Astrocyte (in vitro differentiated cells and primary cell): ENCODE measurements at regions not wholly inside any gene's neighbourhood (a gene's known extent, or its start where the extent isn't known, plus 50 kb on each side); places are given as distances from the start of the nearest gene placed in this dataset.

Experiments
- DNase-seq: peaks from one replicate; pipeline ENCODE4 v3.0.0-alpha.2; 2010; ENCODE audit warnings: low read depth
- FAIRE-seq: peaks from 2 replicates; lab custom pipeline; 2011; peaks lifted over from hg19 to GRCh38; lab: Jason Lieb, UNC
- H2AFZ ChIP-seq: 2 replicates; pipeline ENCODE4 v1.6.0; 2012; ENCODE audit warnings: low read depth, low read length, inconsistent platforms
- H3K27ac ChIP-seq: 2 replicates; pipeline ENCODE4 v1.5.1; 2011; ENCODE audit warnings: low read depth, low read length, inconsistent platforms
- H3K27me3 ChIP-seq: 2 replicates; pipeline ENCODE4 v1.6.0; 2011; ENCODE audit warnings: low read length, inconsistent platforms; ENCODE audit not compliant: insufficient read depth
- H3K36me3 ChIP-seq: 2 replicates; pipeline ENCODE4 v1.5.1; 2011; ENCODE audit warnings: low read length, inconsistent platforms; ENCODE audit not compliant: insufficient read depth
- H3K4me1 ChIP-seq: 2 replicates; pipeline ENCODE4 v1.5.1; 2011; ENCODE audit warnings: low read length, inconsistent platforms; ENCODE audit not compliant: insufficient read depth
- H3K4me2 ChIP-seq: 2 replicates; pipeline ENCODE4 v1.6.0; 2012; ENCODE audit warnings: low read length, inconsistent platforms
- H3K4me3 ChIP-seq: 2 replicates; pipeline ENCODE4 v1.5.1; 2011; ENCODE audit warnings: low read depth, mild to moderate bottlenecking, low read length, inconsistent platforms; ENCODE audit not compliant: insufficient read depth
- H3K79me2 ChIP-seq: 2 replicates; pipeline ENCODE4 v1.6.0; 2012; ENCODE audit warnings: mild to moderate bottlenecking, low read length, inconsistent platforms; ENCODE audit not compliant: insufficient read depth
- H3K9ac ChIP-seq: 2 replicates; pipeline ENCODE4 v1.6.0; 2012; ENCODE audit warnings: mild to moderate bottlenecking, low read length, inconsistent platforms
- H3K9me3 ChIP-seq: 2 replicates; pipeline ENCODE4 v1.5.1; 2012; ENCODE audit warnings: low read depth, mild to moderate bottlenecking, low read length, inconsistent platforms; ENCODE audit not compliant: insufficient read depth
- H4K20me1 ChIP-seq: 2 replicates; pipeline ENCODE4 v1.6.0; 2012; ENCODE audit warnings: low read length, inconsistent platforms; ENCODE audit not compliant: insufficient read depth
- H3K27ac Mint-ChIP-seq: one replicate; pipeline ENCODE4 v1.8.0; 2021; ENCODE audit warnings: mild to moderate bottlenecking, mixed read lengths; ENCODE audit not compliant: unreplicated experiment
- H3K27me3 Mint-ChIP-seq: one replicate; pipeline ENCODE4 v1.8.0; 2021; ENCODE audit warnings: low read depth, mixed read lengths; ENCODE audit not compliant: unreplicated experiment
- H3K36me3 Mint-ChIP-seq: one replicate; pipeline ENCODE4 v1.8.0; 2021; ENCODE audit warnings: low read depth, mixed read lengths; ENCODE audit not compliant: unreplicated experiment
- H3K4me1 Mint-ChIP-seq: one replicate; pipeline ENCODE4 v1.8.0; 2021; ENCODE audit warnings: low read depth, mixed read lengths; ENCODE audit not compliant: unreplicated experiment
- H3K4me3 Mint-ChIP-seq: one replicate; pipeline ENCODE4 v1.8.0; 2021; ENCODE audit warnings: mild to moderate bottlenecking, moderate library complexity, mixed read lengths; ENCODE audit not compliant: unreplicated experiment
- H3K9me3 Mint-ChIP-seq: one replicate; pipeline ENCODE4 v1.8.0; 2021; ENCODE audit warnings: mild to moderate bottlenecking, mixed read lengths; ENCODE audit not compliant: unreplicated experiment
- EZH2 ChIP-seq: IDR thresholded peaks from 2 replicates; pipeline ENCODE4 v1.6.1; 2012; ENCODE audit warnings: mild to moderate bottlenecking, low read length, inconsistent platforms; ENCODE audit not compliant: insufficient read depth
- TF ChIP-seq, protein P1 (sequence below): IDR thresholded peaks from 2 replicates; pipeline ENCODE4 v1.5.1; 2011; ENCODE audit warnings: low read depth, mild to moderate bottlenecking, inconsistent platforms, low read length, moderate library complexity; ENCODE audit not compliant: insufficient read depth

DNA sequence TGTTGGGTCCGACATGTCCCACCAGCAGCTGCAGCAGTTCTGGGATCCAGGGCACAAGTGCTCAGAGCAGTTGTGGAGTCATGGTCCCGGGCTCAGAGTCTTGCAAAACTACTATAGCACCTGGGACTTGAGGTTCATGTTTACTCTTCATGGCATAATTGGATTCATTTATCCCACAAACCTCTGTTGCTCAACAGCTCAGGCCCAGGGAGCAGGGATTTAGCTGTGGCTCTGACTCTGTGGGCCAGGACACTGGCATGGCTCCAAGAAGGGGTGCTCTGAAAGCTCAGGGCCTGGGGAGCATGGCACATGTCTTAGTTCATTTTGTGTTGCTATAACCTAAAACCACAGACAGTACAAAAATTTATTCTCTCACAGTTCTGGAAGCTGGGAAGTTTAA lies 626.7 kb upstream of the ADGRL2 start:
- peaks cover 11% of the 10 kb centered on the region for H3K9me3 Mint-ChIP-seq
- H3K36me3 ChIP-seq, result no peaks in the 10 kb centered on the region
- no peak overlapping the region for H3K9ac ChIP-seq
- DNase-seq, result peak; percentile 7
- H3K27me3 Mint-ChIP-seq, result no peaks in the 10 kb centered on the region
- no peak for FAIRE-seq
- no peaks in the 10 kb centered on the region for H4K20me1 ChIP-seq
- H3K4me1 ChIP-seq, result peaks cover 12% of the 10 kb centered on the region
- H3K4me2 ChIP-seq, result no peak overlapping the region
- H3K4me3 ChIP-seq, result no peak overlapping the region
- no peak overlapping the region for H3K27ac Mint-ChIP-seq
- H3K4me1 Mint-ChIP-seq, result peaks cover 6% of the 10 kb centered on the region
- H3K36me3 Mint-ChIP-seq, result no peaks in the 10 kb centered on the region
- H3K4me3 Mint-ChIP-seq, result no peak overlapping the region
- H3K27ac ChIP-seq, result peak overlapping the region; percentile 15
- no peak overlapping the region for H2AFZ ChIP-seq
- H3K9me3 ChIP-seq, result peaks cover 6% of the 10 kb centered on the region
- TF ChIP-seq EZH2, result no peak
- TF ChIP-seq, protein P1, sequence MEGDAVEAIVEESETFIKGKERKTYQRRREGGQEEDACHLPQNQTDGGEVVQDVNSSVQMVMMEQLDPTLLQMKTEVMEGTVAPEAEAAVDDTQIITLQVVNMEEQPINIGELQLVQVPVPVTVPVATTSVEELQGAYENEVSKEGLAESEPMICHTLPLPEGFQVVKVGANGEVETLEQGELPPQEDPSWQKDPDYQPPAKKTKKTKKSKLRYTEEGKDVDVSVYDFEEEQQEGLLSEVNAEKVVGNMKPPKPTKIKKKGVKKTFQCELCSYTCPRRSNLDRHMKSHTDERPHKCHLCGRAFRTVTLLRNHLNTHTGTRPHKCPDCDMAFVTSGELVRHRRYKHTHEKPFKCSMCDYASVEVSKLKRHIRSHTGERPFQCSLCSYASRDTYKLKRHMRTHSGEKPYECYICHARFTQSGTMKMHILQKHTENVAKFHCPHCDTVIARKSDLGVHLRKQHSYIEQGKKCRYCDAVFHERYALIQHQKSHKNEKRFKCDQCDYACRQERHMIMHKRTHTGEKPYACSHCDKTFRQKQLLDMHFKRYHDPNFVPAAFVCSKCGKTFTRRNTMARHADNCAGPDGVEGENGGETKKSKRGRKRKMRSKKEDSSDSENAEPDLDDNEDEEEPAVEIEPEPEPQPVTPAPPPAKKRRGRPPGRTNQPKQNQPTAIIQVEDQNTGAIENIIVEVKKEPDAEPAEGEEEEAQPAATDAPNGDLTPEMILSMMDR, result no peak
- no peaks in the 10 kb centered on the region for H3K79me2 ChIP-seq
- no peaks in the 10 kb centered on the region for H3K27me3 ChIP-seq

DNA sequence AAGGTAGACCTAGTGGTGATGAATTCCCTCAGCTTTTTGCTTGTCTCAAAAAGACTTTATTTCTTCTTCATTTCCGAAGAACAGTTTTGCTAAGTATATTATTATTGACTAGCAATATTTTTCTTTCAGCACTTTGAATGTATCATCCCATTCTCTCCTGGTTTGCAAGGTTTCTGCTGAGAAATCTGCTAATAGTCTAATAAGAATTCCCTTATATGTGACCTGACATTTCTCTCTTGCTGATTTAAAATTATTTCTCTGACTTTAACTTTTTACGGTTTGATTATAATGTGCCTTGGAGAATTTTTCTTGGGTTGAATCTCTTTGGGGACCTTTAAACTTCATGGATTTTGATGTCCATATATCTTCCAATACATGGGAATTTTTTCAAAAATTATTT lies 628.3 kb upstream of the ADGRL2 start:
- no peaks in the 10 kb centered on the region for H3K27me3 ChIP-seq
- H3K36me3 ChIP-seq, result no peaks in the 10 kb centered on the region
- H2AFZ ChIP-seq, result no peak overlapping the region
- peaks cover 12% of the 10 kb centered on the region for H3K4me1 ChIP-seq
- Mint-ChIP-seq H3K27me3 (no peaks in the 10 kb centered on the region), H3K27ac (no peak overlapping the region), H3K4me3 (no peak overlapping the region), H3K4me1 (peaks cover 6% of the 10 kb centered on the region), H3K9me3 (peaks cover 11% of the 10 kb centered on the region), H3K36me3 (no peaks in the 10 kb centered on the region)
- FAIRE-seq (no peak), DNase-seq (no peak)
- no peaks in the 10 kb centered on the region for H3K79me2 ChIP-seq
- no peaks in the 10 kb centered on the region for H4K20me1 ChIP-seq
- H3K9ac ChIP-seq, result no peak overlapping the region
- TF ChIP-seq, protein P1, result no peak
- H3K27ac ChIP-seq, result no peak overlapping the region
- H3K4me3 ChIP-seq, result no peak overlapping the region
- H3K9me3 ChIP-seq, result peaks cover 6% of the 10 kb centered on the region
- H3K4me2 ChIP-seq, result no peak overlapping the region

DNA sequence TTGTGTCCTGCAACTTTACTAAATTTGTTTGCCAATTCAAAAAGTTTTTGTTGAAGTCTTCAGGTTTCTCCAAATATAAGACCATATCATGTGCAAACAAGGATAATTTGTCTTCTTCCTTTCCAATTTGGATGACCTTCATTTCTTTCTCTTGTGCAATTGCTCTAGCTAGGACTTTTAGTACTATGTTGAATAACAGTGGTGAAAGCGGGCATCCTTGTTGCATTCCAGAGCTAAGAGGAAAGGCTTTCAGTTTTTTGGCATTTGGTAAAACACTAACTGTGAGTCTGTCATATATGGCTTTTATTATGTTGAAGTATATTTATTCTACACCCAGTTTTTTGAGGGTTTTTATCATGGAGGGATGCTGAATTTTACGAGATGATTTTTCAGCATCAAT lies 630.0 kb upstream of the ADGRL2 start:
- Histone ChIP-seq H3K4me2 (no peak overlapping the region), H3K27me3 (no peaks in the 10 kb centered on the region), H3K27ac (no peak overlapping the region), H2AFZ (no peak overlapping the region), H3K9me3 (peaks cover 6% of the 10 kb centered on the region), H3K4me3 (no peak overlapping the region), H3K4me1 (peaks cover 12% of the 10 kb centered on the region), H3K9ac (no peak overlapping the region), H3K79me2 (no peaks in the 10 kb centered on the region), H3K36me3 (no peaks in the 10 kb centered on the region), H4K20me1 (no peaks in the 10 kb centered on the region)
- Mint-ChIP-seq H3K27ac (no peak overlapping the region), H3K36me3 (no peaks in the 10 kb centered on the region), H3K4me3 (no peak overlapping the region), H3K9me3 (peaks cover 11% of the 10 kb centered on the region), H3K27me3 (no peaks in the 10 kb centered on the region), H3K4me1 (peaks cover 6% of the 10 kb centered on the region)
- no peak for FAIRE-seq
- TF ChIP-seq, protein P1, result no peak
- no peak for TF ChIP-seq EZH2
- no peak for DNase-seq
